Endothelial cell of umbilical vein (primary cell): ENCODE measurements at regions not wholly inside any gene's neighbourhood (a gene's known extent, or its start where the extent isn't known, plus 50 kb on each side); places are given as distances from the start of the nearest gene placed in this dataset.

Experiments
- BruUV-seq: library from RNA; stranded (reverse); fragments of 400-500 nt; replicated peaks from 2 replicates; lab custom pipeline; 2021; lab: Mats Ljungman, UMichigan
- CTCF ChIA-PET: fragments of 300-600, 350-600 bp; sonication (Branson Sonifier 250); formaldehyde crosslinking; loops from one replicate; lab custom pipeline; 2021; ENCODE audit warnings: antibody characterized with exemption, inconsistent platforms; lab: Charles Lee
- POLR2A ChIA-PET: fragments of 300-600, 350-600 bp; sonication (Branson Sonifier 250); formaldehyde crosslinking; loops from one replicate; lab custom pipeline; 2021; ENCODE audit warnings: antibody characterized with exemption, inconsistent platforms; lab: Charles Lee
- DNase-seq: peaks from one replicate; pipeline ENCODE4 v3.0.0-alpha.2; 2011; ENCODE audit warnings: low read depth, low spot score
- FAIRE-seq: peaks from 2 replicates; lab custom pipeline; 2011; peaks lifted over from hg19 to GRCh38; lab: Jason Lieb, UNC
- H2AFZ ChIP-seq: 2 replicates; pipeline ENCODE4 v1.6.0; 2012; ENCODE audit warnings: low read depth, low read length, control low read depth, inconsistent platforms
- H3K27ac ChIP-seq: 2 replicates; pipeline ENCODE4 v1.5.1; 2011; ENCODE audit warnings: low read depth, mild to moderate bottlenecking, control low read depth, low read length, moderate library complexity; ENCODE audit not compliant: insufficient read depth
- H3K27me3 ChIP-seq, 2 experiments: 2 replicates each; pipeline versions ENCODE4 v1.6.0 to v1.6.1; 2011; ENCODE audit warnings: low read length in 2 of 2, mixed read lengths in 1 of 2; ENCODE audit not compliant: control insufficient read depth in 2 of 2, insufficient read depth in 2 of 2
- H3K36me3 ChIP-seq, 2 experiments: 2 replicates in 1 of 2; 3 replicates in 1 of 2; pipeline ENCODE4 v1.5.1; 2011; ENCODE audit warnings: low read length in 2 of 2, mild to moderate bottlenecking in 1 of 2, moderate library complexity in 1 of 2; ENCODE audit not compliant: control insufficient read depth in 2 of 2, insufficient read depth in 2 of 2; ENCODE audit errors: extremely low read depth in 1 of 2
- H3K4me1 ChIP-seq: 3 replicates; pipeline ENCODE4 v1.5.1; 2011; ENCODE audit warnings: mild to moderate bottlenecking, low read length; ENCODE audit not compliant: control insufficient read depth, insufficient read depth; ENCODE audit errors: extremely low read depth
- H3K4me2 ChIP-seq: 2 replicates; pipeline ENCODE4 v1.6.1; 2011; ENCODE audit warnings: low read length, control low read depth, mixed read lengths; ENCODE audit not compliant: insufficient read depth
- H3K4me3 ChIP-seq, 3 experiments: fragments of 200-600 bp in 1 of 3; sonication (generic), shearing (Covaris generic) in 1 of 3; replicated peaks in 1 of 3; 2 replicates each; pipeline ENCODE4 v1.5.1; 2011 to 2016; ENCODE audit warnings: control low read depth in 3 of 3, low read length in 3 of 3, mild to moderate bottlenecking in 2 of 3, inconsistent platforms in 1 of 3, low read depth in 1 of 3, moderate library complexity in 1 of 3; ENCODE audit not compliant: insufficient read depth in 1 of 3
- H3K79me2 ChIP-seq: 2 replicates; pipeline ENCODE4 v1.6.0; 2012; ENCODE audit warnings: low read length, inconsistent platforms; ENCODE audit not compliant: control insufficient read depth, insufficient read depth
- H3K9ac ChIP-seq: replicated peaks from 2 replicates; pipeline ENCODE3; 2011; ENCODE audit warnings: low read length, control low read depth; ENCODE audit not compliant: insufficient read depth; ENCODE audit errors: extremely low read depth
- H3K9me1 ChIP-seq: replicated peaks from 3 replicates; pipeline ENCODE4 v1.6.0; 2011; ENCODE audit warnings: mild to moderate bottlenecking, low read length; ENCODE audit not compliant: control insufficient read depth, insufficient read depth; ENCODE audit errors: extremely low read depth
- H3K9me3 ChIP-seq: replicated peaks from 2 replicates; pipeline ENCODE4 v1.5.1; 2012; ENCODE audit warnings: low read length, inconsistent platforms; ENCODE audit not compliant: control insufficient read depth, insufficient read depth
- H4K20me1 ChIP-seq: replicated peaks from 2 replicates; pipeline ENCODE3; 2011; ENCODE audit warnings: mild to moderate bottlenecking, low read length; ENCODE audit not compliant: control insufficient read depth, insufficient read depth; ENCODE audit errors: extremely low read depth
- EZH2 ChIP-seq: IDR thresholded peaks from 2 replicates; pipeline ENCODE4 v1.6.1; 2012; ENCODE audit warnings: borderline replicate concordance, low read depth, mild to moderate bottlenecking, moderate library complexity, low read length, inconsistent platforms; ENCODE audit not compliant: severe bottlenecking
- FOS ChIP-seq: IDR thresholded peaks from 2 replicates; pipeline ENCODE4 v1.6.1; 2011; ENCODE audit warnings: mild to moderate bottlenecking, low read length, moderate library complexity, borderline replicate concordance; ENCODE audit not compliant: insufficient read depth
- GATA2 ChIP-seq: IDR thresholded peaks from 2 replicates; pipeline ENCODE4 v1.7.0; 2011; ENCODE audit warnings: low read depth, mild to moderate bottlenecking, moderate library complexity, mixed read lengths, low read length; ENCODE audit not compliant: insufficient read length, insufficient read depth
- JUN ChIP-seq: IDR thresholded peaks from 2 replicates; pipeline ENCODE4 v1.6.1; 2011; ENCODE audit warnings: borderline replicate concordance, low read depth; ENCODE audit not compliant: insufficient read length, insufficient read depth
- MYC ChIP-seq: IDR thresholded peaks from one replicate; pipeline ENCODE4 v1.6.1; 2011; ENCODE audit warnings: mild to moderate bottlenecking, low read depth, low read length
- POLR2A ChIP-seq: IDR thresholded peaks from 2 replicates; pipeline ENCODE4 v1.6.1; 2012; ENCODE audit warnings: low read depth, mild to moderate bottlenecking, control low read depth, low read length
- POLR2AphosphoS5 ChIP-seq: IDR thresholded peaks from 2 replicates; pipeline ENCODE4 v1.6.1; 2012; ENCODE audit warnings: low read depth, mild to moderate bottlenecking, control low read depth, low read length, moderate library complexity; ENCODE audit not compliant: insufficient read depth
- dilution Hi-C: fragments of 300-500 bp; cut with MboI; formaldehyde crosslinking; loops from one replicate; pipeline ENCODE4 v1.15.0; 2019; ENCODE audit warnings: low sequenced_read_pairs; ENCODE audit not compliant: extremely low pct_ligation_motif_present
- intact Hi-C: fragments of 100-400 bp; cut with micrococcal nuclease; formaldehyde crosslinking; loops from one replicate; pipeline ENCODE4 v1.10.0; 2022
- TF ChIP-seq, protein P1 (sequence below), 2 donors: IDR thresholded peaks; 1 replicate in 1 of 2; 2 replicates in 1 of 2; pipeline ENCODE4 v1.5.1; 2011; ENCODE audit warnings: low read length in 2 of 2, mild to moderate bottlenecking in 2 of 2, moderate library complexity in 2 of 2, control low read depth in 1 of 2, inconsistent platforms in 1 of 2, low read depth in 1 of 2; ENCODE audit not compliant: insufficient read depth in 1 of 2; ENCODE audit errors: extremely low read depth in 1 of 2
- TF ChIP-seq, protein P2 (sequence below): IDR thresholded peaks from 2 replicates; pipeline ENCODE4 v1.6.1; 2011; ENCODE audit not compliant: insufficient read depth, insufficient read length

DNA sequence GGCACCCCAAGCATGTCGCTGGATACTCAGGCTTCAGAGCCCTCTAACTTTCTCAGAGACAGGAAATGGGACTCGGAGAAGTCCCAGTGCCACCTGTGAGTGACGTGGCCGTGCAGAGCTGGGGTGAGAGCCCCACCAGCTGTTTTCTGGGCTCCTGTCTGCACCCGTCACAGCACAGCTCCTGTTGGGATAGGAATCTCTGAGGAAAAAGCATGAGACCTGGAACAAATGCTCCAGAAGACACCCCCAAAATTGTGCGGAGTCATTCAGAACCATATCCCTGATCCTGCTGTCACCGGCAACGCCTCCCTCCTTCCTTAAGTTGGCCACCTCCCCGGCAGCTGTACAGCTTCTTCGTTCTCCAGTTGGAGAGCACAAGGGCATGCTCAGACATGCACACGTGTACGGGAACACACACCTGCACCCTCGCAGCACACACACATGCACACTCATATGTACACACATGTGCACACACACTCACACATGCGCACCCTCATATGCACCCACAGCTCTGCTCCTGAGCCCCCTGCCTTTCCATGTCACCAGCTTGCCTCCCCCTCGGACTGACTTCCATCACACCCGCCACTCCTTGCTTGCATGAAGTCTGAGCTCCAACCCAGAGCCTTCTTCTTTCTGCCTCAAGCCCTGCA is 1430.0 kb downstream of the BRD1 start:
- ChIA-PET POLR2A (no interaction called here), CTCF (no interaction called here)
- Histone ChIP-seq H3K4me2 (no peak overlapping the region), H2AFZ (no peak overlapping the region), H3K4me3 (no peak overlapping the region), H3K79me2 (no peaks in the 10 kb centered on the region), H3K27me3 (no peaks in the 10 kb centered on the region), H4K20me1 (no peaks in the 10 kb centered on the region), H3K9me3 (peaks cover 9% of the 10 kb centered on the region), H3K9ac (no peak overlapping the region), H3K4me1 (no peaks in the 10 kb centered on the region), H3K36me3 (no peaks in the 10 kb centered on the region), H3K27ac (no peak overlapping the region), H3K9me1 (no peaks in the 10 kb centered on the region)
- no peak for FAIRE-seq
- no peak for DNase-seq
- TF ChIP-seq POLR2AphosphoS5: no peak
- TF ChIP-seq MYC: no peak
- no peak for TF ChIP-seq FOS
- TF ChIP-seq POLR2A: no peak
- TF ChIP-seq, protein P1, sequence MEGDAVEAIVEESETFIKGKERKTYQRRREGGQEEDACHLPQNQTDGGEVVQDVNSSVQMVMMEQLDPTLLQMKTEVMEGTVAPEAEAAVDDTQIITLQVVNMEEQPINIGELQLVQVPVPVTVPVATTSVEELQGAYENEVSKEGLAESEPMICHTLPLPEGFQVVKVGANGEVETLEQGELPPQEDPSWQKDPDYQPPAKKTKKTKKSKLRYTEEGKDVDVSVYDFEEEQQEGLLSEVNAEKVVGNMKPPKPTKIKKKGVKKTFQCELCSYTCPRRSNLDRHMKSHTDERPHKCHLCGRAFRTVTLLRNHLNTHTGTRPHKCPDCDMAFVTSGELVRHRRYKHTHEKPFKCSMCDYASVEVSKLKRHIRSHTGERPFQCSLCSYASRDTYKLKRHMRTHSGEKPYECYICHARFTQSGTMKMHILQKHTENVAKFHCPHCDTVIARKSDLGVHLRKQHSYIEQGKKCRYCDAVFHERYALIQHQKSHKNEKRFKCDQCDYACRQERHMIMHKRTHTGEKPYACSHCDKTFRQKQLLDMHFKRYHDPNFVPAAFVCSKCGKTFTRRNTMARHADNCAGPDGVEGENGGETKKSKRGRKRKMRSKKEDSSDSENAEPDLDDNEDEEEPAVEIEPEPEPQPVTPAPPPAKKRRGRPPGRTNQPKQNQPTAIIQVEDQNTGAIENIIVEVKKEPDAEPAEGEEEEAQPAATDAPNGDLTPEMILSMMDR (IDR thresholded peaks at IDR 0.05; ENCODE audit: extremely low read depth in 1 of 2, insufficient read depth in 1 of 2, low read depth in 1 of 2, low read length in 2 of 2): no peak
- no peak for TF ChIP-seq JUN
- no peak for TF ChIP-seq EZH2
- no peak for TF ChIP-seq GATA2
- TF ChIP-seq, protein P2, sequence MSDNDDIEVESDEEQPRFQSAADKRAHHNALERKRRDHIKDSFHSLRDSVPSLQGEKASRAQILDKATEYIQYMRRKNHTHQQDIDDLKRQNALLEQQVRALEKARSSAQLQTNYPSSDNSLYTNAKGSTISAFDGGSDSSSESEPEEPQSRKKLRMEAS: no peak
- intact Hi-C loops (no loop called here), dilution Hi-C loops (no loop called here)
- BruUV-seq: no TSS peak
